GM23338 (cell line): ENCODE measurements at regions not wholly inside any gene's neighbourhood (a gene's known extent, or its start where the extent isn't known, plus 50 kb on each side); places are given as distances from the start of the nearest gene placed in this dataset.
"Not testable (repeated sequence)": the region's sequence is repeated elsewhere in the genome, so short reads cannot be mapped to it uniquely, and the experiment has no call there.

ENCODE experiments used
- ATAC-seq: fragments of 200-7000 bp; cut with Tn5 transposase; 3 replicates; pipeline ENCODE4 v1.9.1; 2020
- DNase-seq: peaks from one replicate; pipeline ENCODE4 v3.0.0-alpha.2; 2015; ENCODE audit warnings: low spot score
- H2AFZ ChIP-seq: fragments of 200-600 bp; sonication (generic); 2 replicates; pipeline ENCODE4 v1.8.0; 2016; ENCODE audit warnings: antibody characterized with exemption, mild to moderate bottlenecking, moderate library complexity
- H3F3A ChIP-seq: fragments of 200-600 bp; sonication (generic); replicated peaks from 2 replicates; pipeline ENCODE4 v1.8.0; 2017; ENCODE audit warnings: antibody characterized with exemption, mixed run types, low read depth
- H3K27ac ChIP-seq: fragments of 200-600 bp; sonication (generic); 2 replicates; pipeline ENCODE4 v1.6.1; 2016; ENCODE audit warnings: low read depth
- H3K27me3 ChIP-seq: fragments of 200-600 bp; sonication (generic); 2 replicates; pipeline ENCODE4 v1.8.0; 2016; ENCODE audit warnings: mild to moderate bottlenecking, mixed run types, moderate library complexity; ENCODE audit not compliant: insufficient read depth
- H3K36me3 ChIP-seq: fragments of 200-600 bp; sonication (generic); 2 replicates; pipeline ENCODE4 v1.8.0; 2016; ENCODE audit warnings: mild to moderate bottlenecking; ENCODE audit not compliant: insufficient read depth
- H3K4me1 ChIP-seq: fragments of 200-600 bp; sonication (generic); 2 replicates; pipeline ENCODE4 v1.8.0; 2016; ENCODE audit warnings: mild to moderate bottlenecking, moderate library complexity; ENCODE audit not compliant: insufficient read depth
- H3K4me2 ChIP-seq: fragments of 200-600 bp; sonication (generic); 2 replicates; pipeline ENCODE4 v1.7.1; 2017; ENCODE audit warnings: mixed run types
- H3K4me3 ChIP-seq: fragments of 200-600 bp; sonication (generic); 2 replicates; pipeline ENCODE4 v1.6.1; 2016; ENCODE audit warnings: mixed run types
- H3K79me2 ChIP-seq: fragments of 200-600 bp; sonication (generic); replicated peaks from 2 replicates; pipeline ENCODE4 v1.8.0; 2017; ENCODE audit warnings: mild to moderate bottlenecking; ENCODE audit not compliant: insufficient read depth
- H3K9me2 ChIP-seq: fragments of 200-600 bp; sonication (generic); 2 replicates; pipeline ENCODE4 v1.8.0; 2017; ENCODE audit not compliant: insufficient read depth
- H4K20me1 ChIP-seq: fragments of 200-600 bp; sonication (generic); replicated peaks from 2 replicates; pipeline ENCODE4 v1.8.0; 2017; ENCODE audit warnings: mild to moderate bottlenecking; ENCODE audit not compliant: insufficient read depth
- H3K27ac Mint-ChIP-seq: 2 replicates; pipeline ENCODE4 v1.8.0; 2020; ENCODE audit warnings: inconsistent platforms, mild to moderate bottlenecking, moderate library complexity, mixed read lengths
- H3K27me3 Mint-ChIP-seq: 3 replicates; pipeline ENCODE4 v1.8.0; 2022; ENCODE audit warnings: low read depth, mild to moderate bottlenecking, moderate library complexity, mixed read lengths, inconsistent platforms; ENCODE audit not compliant: insufficient read depth, poor library complexity
- H3K36me3 Mint-ChIP-seq: 3 replicates; pipeline ENCODE4 v1.8.0; 2021; ENCODE audit warnings: low read depth, mild to moderate bottlenecking, inconsistent platforms, moderate library complexity, mixed read lengths
- H3K4me1 Mint-ChIP-seq: 3 replicates; pipeline ENCODE4 v1.8.0; 2020; ENCODE audit warnings: mild to moderate bottlenecking, inconsistent platforms, mixed read lengths
- H3K4me3 Mint-ChIP-seq: 3 replicates; pipeline ENCODE4 v1.8.0; 2021; ENCODE audit warnings: moderate library complexity, mild to moderate bottlenecking, inconsistent platforms, mixed read lengths
- H3K9me3 Mint-ChIP-seq: 3 replicates; pipeline ENCODE4 v1.8.0; 2020; ENCODE audit warnings: moderate library complexity, mild to moderate bottlenecking, inconsistent platforms, mixed read lengths
- CREB1 ChIP-seq: fragments of 250-450 bp; sonication (Bioruptor Pico); IDR thresholded peaks from 2 replicates; pipeline ENCODE4 v1.5.0; 2020; ENCODE audit warnings: low read depth, mild to moderate bottlenecking, moderate library complexity
- ETS1 ChIP-seq: IDR thresholded peaks from 2 replicates; pipeline ENCODE4 v1.6.1; 2016; ENCODE audit warnings: antibody characterized with exemption
- EZH2phosphoT487 ChIP-seq: fragments of 200-600 bp; sonication (generic); IDR thresholded peaks from one replicate; pipeline ENCODE4 v1.8.1; 2018; ENCODE audit warnings: antibody characterized with exemption; ENCODE audit not compliant: unreplicated experiment
- ZNF462 ChIP-seq: fragments of 250-450 bp; sonication (Bioruptor Pico); IDR thresholded peaks from 2 replicates; pipeline ENCODE4 v1.5.0; 2020; ENCODE audit warnings: mild to moderate bottlenecking, moderate library complexity

- not testable (repeated sequence) for DNase-seq, H3K79me2 ChIP-seq, H3K36me3 Mint-ChIP-seq, H3K27ac ChIP-seq, H3K27me3 ChIP-seq, H3K27me3 Mint-ChIP-seq, H3F3A ChIP-seq, H3K4me2 ChIP-seq, H3K36me3 ChIP-seq, H3K9me2 ChIP-seq, H3K27ac Mint-ChIP-seq, H3K4me1 ChIP-seq, H4K20me1 ChIP-seq, H3K4me3 Mint-ChIP-seq, H3K4me1 Mint-ChIP-seq, H3K9me3 Mint-ChIP-seq, H3K4me3 ChIP-seq, ATAC-seq
- peak overlapping the region; percentile 28; the same call in 1 of the 2 replicates for H2AFZ ChIP-seq
These were observed 143.9 kb downstream of the CEBPB start for GRCh38 chr20:50334512-50334911.

GRCh38 chr20:50335105-50335504, 144.5 kb downstream of the CEBPB start:
- Histone ChIP-seq H3K9me2 (no peaks in the 10 kb centered on the region), H3K4me1 (no peaks in the 10 kb centered on the region; the same call in 1 of the 2 replicates), H3K27ac (no peak overlapping the region), H3F3A (no peaks in the 10 kb centered on the region), H3K4me3 (no peak overlapping the region), H3K4me2 (no peak overlapping the region), H3K27me3 (no peaks in the 10 kb centered on the region), H4K20me1 (no peaks in the 10 kb centered on the region), H3K36me3 (no peaks in the 10 kb centered on the region), H2AFZ (no peak overlapping the region; the same call in 1 of the 2 replicates), H3K79me2 (no peaks in the 10 kb centered on the region)
- Mint-ChIP-seq H3K4me3 (no peak overlapping the region), H3K27ac (no peak overlapping the region), H3K36me3 (no peaks in the 10 kb centered on the region), H3K4me1 (peaks cover 8% of the 10 kb centered on the region; the same call in 2 of the 3 replicates), H3K27me3 (peaks cover 7% of the 10 kb centered on the region), H3K9me3 (no peaks in the 10 kb centered on the region)
- DNase-seq (peak; percentile 89), ATAC-seq (peak; percentile 94)
- TF ChIP-seq ZNF462 (CRISPR knock-in tag) (peak; percentile 50; the same call in 1 of the 2 replicates), ETS1 (peak; percentile 64; the same call in 1 of the 2 replicates), CREB1 (peak; percentile 77), EZH2phosphoT487 (no peak)
